ENCODE measurements at regions not wholly inside any gene's neighbourhood (a gene's known extent, or its start where the extent isn't known, plus 50 kb on each side); places are given as distances from the start of the nearest gene placed in this dataset.

DNA sequence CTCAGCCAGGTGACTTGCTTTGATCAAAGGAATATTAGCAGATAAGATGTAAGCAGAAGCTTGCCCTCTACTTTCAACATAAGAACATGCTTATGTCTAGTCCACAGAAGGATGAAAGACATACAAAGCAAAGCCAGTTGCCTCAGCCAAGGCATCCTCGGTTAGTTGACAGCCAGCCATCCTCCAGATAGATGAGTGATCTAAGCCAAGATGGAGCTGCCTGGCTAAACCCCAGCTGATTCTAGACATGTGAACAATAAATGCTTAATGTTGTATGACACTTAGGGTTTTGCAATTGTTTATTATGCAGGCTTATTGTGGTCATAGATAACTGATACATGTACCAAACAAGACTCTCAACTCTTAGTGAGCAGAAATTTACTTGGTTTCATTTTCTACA is 157.6 kb upstream of the TMTC2 start:
- WGBS (ENCODE audit: insufficient coverage, low coverage, missing lambda C conversion rate), result 0% methylated on average over 1 of the region's 1 CpG
- POLR2A ChIA-PET, result no interaction called here
- CTCF ChIA-PET (ENCODE audit: low intra/inter-chr PET ratio), result no interaction called here
- TF ChIP-seq ZBED1 (IDR thresholded peaks at IDR 0.05), result no peak
- no peak for TF ChIP-seq NR2C1 (IDR thresholded peaks at IDR 0.05)
- TF ChIP-seq NR2C1 (tag; IDR thresholded peaks at IDR 0.05), result no peak
- TF ChIP-seq, protein P1, sequence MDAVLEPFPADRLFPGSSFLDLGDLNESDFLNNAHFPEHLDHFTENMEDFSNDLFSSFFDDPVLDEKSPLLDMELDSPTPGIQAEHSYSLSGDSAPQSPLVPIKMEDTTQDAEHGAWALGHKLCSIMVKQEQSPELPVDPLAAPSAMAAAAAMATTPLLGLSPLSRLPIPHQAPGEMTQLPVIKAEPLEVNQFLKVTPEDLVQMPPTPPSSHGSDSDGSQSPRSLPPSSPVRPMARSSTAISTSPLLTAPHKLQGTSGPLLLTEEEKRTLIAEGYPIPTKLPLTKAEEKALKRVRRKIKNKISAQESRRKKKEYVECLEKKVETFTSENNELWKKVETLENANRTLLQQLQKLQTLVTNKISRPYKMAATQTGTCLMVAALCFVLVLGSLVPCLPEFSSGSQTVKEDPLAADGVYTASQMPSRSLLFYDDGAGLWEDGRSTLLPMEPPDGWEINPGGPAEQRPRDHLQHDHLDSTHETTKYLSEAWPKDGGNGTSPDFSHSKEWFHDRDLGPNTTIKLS (IDR thresholded peaks at IDR 0.05; ENCODE audit: borderline replicate concordance, low read depth), result no peak
- no peak for TF ChIP-seq RBM14 (IDR thresholded peaks at IDR 0.05; ENCODE audit: borderline replicate concordance, insufficient read depth, low read depth, low read length)
- no peak for TF ChIP-seq ZNF121 (CRISPR knock-in tag; conservative IDR thresholded peaks at IDR 0.05)
- TF ChIP-seq TCF3 (CRISPR knock-in tag; IDR thresholded peaks at IDR 0.05), result no peak
- TF ChIP-seq NUFIP1 (IDR thresholded peaks at IDR 0.05; ENCODE audit: partially characterized antibody), result no peak
- no peak for TF ChIP-seq SLC30A9 (CRISPR knock-in tag; IDR thresholded peaks at IDR 0.05)
- no peak for TF ChIP-seq MEF2D (tag; conservative IDR thresholded peaks at IDR 0.05; ENCODE audit: low read depth)
- no peak for TF ChIP-seq ZFP36 (IDR thresholded peaks at IDR 0.05; ENCODE audit: low read depth, low read length, partially characterized antibody)
- TF ChIP-seq, protein P2, sequence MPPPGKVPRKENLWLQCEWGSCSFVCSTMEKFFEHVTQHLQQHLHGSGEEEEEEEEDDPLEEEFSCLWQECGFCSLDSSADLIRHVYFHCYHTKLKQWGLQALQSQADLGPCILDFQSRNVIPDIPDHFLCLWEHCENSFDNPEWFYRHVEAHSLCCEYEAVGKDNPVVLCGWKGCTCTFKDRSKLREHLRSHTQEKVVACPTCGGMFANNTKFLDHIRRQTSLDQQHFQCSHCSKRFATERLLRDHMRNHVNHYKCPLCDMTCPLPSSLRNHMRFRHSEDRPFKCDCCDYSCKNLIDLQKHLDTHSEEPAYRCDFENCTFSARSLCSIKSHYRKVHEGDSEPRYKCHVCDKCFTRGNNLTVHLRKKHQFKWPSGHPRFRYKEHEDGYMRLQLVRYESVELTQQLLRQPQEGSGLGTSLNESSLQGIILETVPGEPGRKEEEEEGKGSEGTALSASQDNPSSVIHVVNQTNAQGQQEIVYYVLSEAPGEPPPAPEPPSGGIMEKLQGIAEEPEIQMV (tag; conservative IDR thresholded peaks at IDR 0.05; ENCODE audit: low read depth), result no peak
- no peak for TF ChIP-seq PML (IDR thresholded peaks at IDR 0.05; ENCODE audit: low read length)
- TF ChIP-seq, protein P3, sequence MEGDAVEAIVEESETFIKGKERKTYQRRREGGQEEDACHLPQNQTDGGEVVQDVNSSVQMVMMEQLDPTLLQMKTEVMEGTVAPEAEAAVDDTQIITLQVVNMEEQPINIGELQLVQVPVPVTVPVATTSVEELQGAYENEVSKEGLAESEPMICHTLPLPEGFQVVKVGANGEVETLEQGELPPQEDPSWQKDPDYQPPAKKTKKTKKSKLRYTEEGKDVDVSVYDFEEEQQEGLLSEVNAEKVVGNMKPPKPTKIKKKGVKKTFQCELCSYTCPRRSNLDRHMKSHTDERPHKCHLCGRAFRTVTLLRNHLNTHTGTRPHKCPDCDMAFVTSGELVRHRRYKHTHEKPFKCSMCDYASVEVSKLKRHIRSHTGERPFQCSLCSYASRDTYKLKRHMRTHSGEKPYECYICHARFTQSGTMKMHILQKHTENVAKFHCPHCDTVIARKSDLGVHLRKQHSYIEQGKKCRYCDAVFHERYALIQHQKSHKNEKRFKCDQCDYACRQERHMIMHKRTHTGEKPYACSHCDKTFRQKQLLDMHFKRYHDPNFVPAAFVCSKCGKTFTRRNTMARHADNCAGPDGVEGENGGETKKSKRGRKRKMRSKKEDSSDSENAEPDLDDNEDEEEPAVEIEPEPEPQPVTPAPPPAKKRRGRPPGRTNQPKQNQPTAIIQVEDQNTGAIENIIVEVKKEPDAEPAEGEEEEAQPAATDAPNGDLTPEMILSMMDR (IDR thresholded peaks at IDR 0.05 in 2 of 3, conservative IDR thresholded peaks at IDR 0.05 in 1 of 3; ENCODE audit: insufficient read depth in 2 of 3, low read depth in 1 of 3, low read length in 3 of 3), result no peak
- no peak for TF ChIP-seq RBM25 (IDR thresholded peaks at IDR 0.05; ENCODE audit: low read depth, low read length, severe bottlenecking)
- TF ChIP-seq ZC3H11A (IDR thresholded peaks at IDR 0.05; ENCODE audit: low read depth, low read length), result no peak
- TF ChIP-seq SAFB2 (IDR thresholded peaks at IDR 0.05; ENCODE audit: borderline replicate concordance, low read depth, low read length, severe bottlenecking), result no peak
- TF ChIP-seq, protein P4, sequence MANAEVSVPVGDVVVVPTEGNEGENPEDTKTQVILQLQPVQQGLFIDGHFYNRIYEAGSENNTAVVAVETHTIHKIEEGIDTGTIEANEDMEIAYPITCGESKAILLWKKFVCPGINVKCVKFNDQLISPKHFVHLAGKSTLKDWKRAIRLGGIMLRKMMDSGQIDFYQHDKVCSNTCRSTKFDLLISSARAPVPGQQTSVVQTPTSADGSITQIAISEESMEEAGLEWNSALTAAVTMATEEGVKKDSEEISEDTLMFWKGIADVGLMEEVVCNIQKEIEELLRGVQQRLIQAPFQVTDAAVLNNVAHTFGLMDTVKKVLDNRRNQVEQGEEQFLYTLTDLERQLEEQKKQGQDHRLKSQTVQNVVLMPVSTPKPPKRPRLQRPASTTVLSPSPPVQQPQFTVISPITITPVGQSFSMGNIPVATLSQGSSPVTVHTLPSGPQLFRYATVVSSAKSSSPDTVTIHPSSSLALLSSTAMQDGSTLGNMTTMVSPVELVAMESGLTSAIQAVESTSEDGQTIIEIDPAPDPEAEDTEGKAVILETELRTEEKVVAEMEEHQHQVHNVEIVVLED (CRISPR knock-in tag; IDR thresholded peaks at IDR 0.05), result no peak
- no peak for TF ChIP-seq KAT8 (IDR thresholded peaks at IDR 0.05; ENCODE audit: low read depth)

More for the DNA sequence above, 157.6 kb upstream of the TMTC2 start:
- no peak overlapping the region for H3K27ac ChIP-seq (ENCODE audit: extremely low read depth, low read depth, low read length)
- H3K9me1 ChIP-seq (ENCODE audit: control insufficient read depth, insufficient read depth, low read length), result no peaks in the 10 kb centered on the region
- in situ Hi-C loops (cut with MboI), result no loop called here
- no peak overlapping the region for H2AFZ ChIP-seq (ENCODE audit: low read depth, low read length)
- H3K9ac ChIP-seq (ENCODE audit: insufficient read depth in 1 of 2, low read depth in 2 of 2, low read length in 2 of 2), result no peak overlapping the region
- H3K4me1 ChIP-seq (replicated peaks in 1 of 2; ENCODE audit: control insufficient read depth in 2 of 2, insufficient read depth in 2 of 2, low read length in 2 of 2), result no peaks in the 10 kb centered on the region
- no peak overlapping the region for H3K4me3 ChIP-seq
- no peaks in the 10 kb centered on the region for H3K36me3 ChIP-seq (ENCODE audit: control insufficient read depth, insufficient read depth, low read length)
- no peak for ATAC-seq
- no peaks in the 10 kb centered on the region for H3K9me3 ChIP-seq (replicated peaks; ENCODE audit: control insufficient read depth, insufficient read depth, low read depth, low read length)
- intact Hi-C loops (cut with micrococcal nuclease), result no loop called here
- H3K79me2 ChIP-seq (ENCODE audit: control insufficient read depth, insufficient read depth, low read length), result no peaks in the 10 kb centered on the region
- no peaks in the 10 kb centered on the region for H4K20me1 ChIP-seq (replicated peaks; ENCODE audit: control insufficient read depth, insufficient read depth, low read length)
- no peak for DNase-seq (ENCODE audit: extremely low read depth in 1 of 4, low spot score in 3 of 4)
- no peak overlapping the region for H3K4me2 ChIP-seq (ENCODE audit: insufficient read depth, low read length)
- no TSS peak for BruUV-seq (replicated peaks)
- no peak for FAIRE-seq
- no peaks in the 10 kb centered on the region for H3K27me3 ChIP-seq (ENCODE audit: control insufficient read depth in 2 of 2, insufficient read depth in 2 of 2, low read length in 2 of 2)

Data from K562 (cell line).